ENCODE measurements at regions not wholly inside any gene's neighbourhood (a gene's known extent, or its start where the extent isn't known, plus 50 kb on each side); places are given as distances from the start of the nearest gene placed in this dataset.

DNA sequence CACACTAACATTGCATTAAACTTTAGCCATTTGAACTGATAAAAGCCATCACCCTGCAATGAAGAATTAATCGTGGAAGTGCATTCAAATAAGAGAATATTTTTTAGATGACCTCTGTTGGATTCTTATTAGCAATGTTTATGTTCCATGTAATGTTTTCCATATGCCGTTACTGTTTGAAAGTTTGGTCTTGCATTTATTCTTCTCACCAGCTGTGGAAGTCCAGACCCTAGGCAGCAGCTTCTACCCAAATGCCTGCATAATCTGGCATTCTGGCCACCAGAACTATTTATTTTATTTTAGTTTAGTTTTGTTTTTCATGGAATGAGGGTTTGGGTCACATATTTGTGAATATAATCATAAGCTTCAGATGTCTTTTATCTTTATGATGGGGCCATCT lies 140.4 kb downstream of the SAMD5 start:
- no peak for TF ChIP-seq EP300 (IDR thresholded peaks at IDR 0.05)
- TF ChIP-seq, protein P1, sequence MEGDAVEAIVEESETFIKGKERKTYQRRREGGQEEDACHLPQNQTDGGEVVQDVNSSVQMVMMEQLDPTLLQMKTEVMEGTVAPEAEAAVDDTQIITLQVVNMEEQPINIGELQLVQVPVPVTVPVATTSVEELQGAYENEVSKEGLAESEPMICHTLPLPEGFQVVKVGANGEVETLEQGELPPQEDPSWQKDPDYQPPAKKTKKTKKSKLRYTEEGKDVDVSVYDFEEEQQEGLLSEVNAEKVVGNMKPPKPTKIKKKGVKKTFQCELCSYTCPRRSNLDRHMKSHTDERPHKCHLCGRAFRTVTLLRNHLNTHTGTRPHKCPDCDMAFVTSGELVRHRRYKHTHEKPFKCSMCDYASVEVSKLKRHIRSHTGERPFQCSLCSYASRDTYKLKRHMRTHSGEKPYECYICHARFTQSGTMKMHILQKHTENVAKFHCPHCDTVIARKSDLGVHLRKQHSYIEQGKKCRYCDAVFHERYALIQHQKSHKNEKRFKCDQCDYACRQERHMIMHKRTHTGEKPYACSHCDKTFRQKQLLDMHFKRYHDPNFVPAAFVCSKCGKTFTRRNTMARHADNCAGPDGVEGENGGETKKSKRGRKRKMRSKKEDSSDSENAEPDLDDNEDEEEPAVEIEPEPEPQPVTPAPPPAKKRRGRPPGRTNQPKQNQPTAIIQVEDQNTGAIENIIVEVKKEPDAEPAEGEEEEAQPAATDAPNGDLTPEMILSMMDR (IDR thresholded peaks at IDR 0.05): no peak
- no peak for TF ChIP-seq POLR2A (IDR thresholded peaks at IDR 0.05)

Measured in tibial nerve (tissue), 4 donors.